ENCODE measurements at regions not wholly inside any gene's neighbourhood (a gene's known extent, or its start where the extent isn't known, plus 50 kb on each side); places are given as distances from the start of the nearest gene placed in this dataset.
"Not testable (repeated sequence)": the region's sequence is repeated elsewhere in the genome, so short reads cannot be mapped to it uniquely, and the experiment has no call there.

GRCh38 chr7:91395313-91395712 is 131.1 kb downstream of the FZD1 start:
- intact Hi-C loops (cut with DNase I); DNase-seq (ENCODE audit: low spot score): not testable (repeated sequence)

GRCh38 chr7:91397096-91397495 is 132.9 kb downstream of the FZD1 start:
- intact Hi-C loops (cut with DNase I), result no loop called here
- no peak for DNase-seq (ENCODE audit: low spot score)

GRCh38 chr7:91397612-91398011 is 133.4 kb downstream of the FZD1 start:
- DNase-seq (ENCODE audit: low spot score), result no peak

GRCh38 chr7:91398341-91398740 is 134.1 kb downstream of the FZD1 start:
- intact Hi-C loops (cut with DNase I), result no loop called here
- DNase-seq (ENCODE audit: low spot score), result no peak

More at GRCh38 chr7:91397612-91398011, 133.4 kb downstream of the FZD1 start:
- intact Hi-C loops (cut with DNase I), result no loop called here

GRCh38 chr7:91405092-91405788 is 141.0 kb downstream of the FZD1 start:
- no peak for DNase-seq (ENCODE audit: low spot score)
- intact Hi-C loops (cut with DNase I), result no loop called here

- DNase-seq (ENCODE audit: low spot score); intact Hi-C loops (cut with DNase I): not testable (repeated sequence)
Measured at GRCh38 chr7:91405873-91406272, 141.6 kb downstream of the FZD1 start.

GRCh38 chr7:91407942-91408341 is 143.7 kb downstream of the FZD1 start:
- intact Hi-C loops (cut with DNase I), result no loop called here
- DNase-seq (ENCODE audit: low spot score), result no peak

GRCh38 chr7:91408388-91409154 is 144.3 kb downstream of the FZD1 start:
- no peak for DNase-seq (ENCODE audit: low spot score)
- intact Hi-C loops (cut with DNase I), result no loop called here

GRCh38 chr7:91411060-91411459 is 146.8 kb downstream of the FZD1 start:
- intact Hi-C loops (cut with DNase I), result no loop called here
- DNase-seq (ENCODE audit: low spot score), result no peak

GRCh38 chr7:91412298-91412697 is 148.1 kb downstream of the FZD1 start:
- intact Hi-C loops (cut with DNase I), result no loop called here
- DNase-seq (ENCODE audit: low spot score), result no peak

GRCh38 chr7:91414734-91415133 is 150.5 kb downstream of the FZD1 start:
- DNase-seq (ENCODE audit: low spot score), result no peak
- intact Hi-C loops (cut with DNase I), result no loop called here

GRCh38 chr7:91416155-91416865 is 152.1 kb downstream of the FZD1 start:
- intact Hi-C loops (cut with DNase I), result no loop called here
- DNase-seq (ENCODE audit: low spot score), result no peak

- DNase-seq (ENCODE audit: low spot score), result no peak
- intact Hi-C loops (cut with DNase I), result no loop called here
Measured at GRCh38 chr7:91420606-91421005, 156.4 kb downstream of the FZD1 start.

GRCh38 chr7:91421018-91421417 is 156.8 kb downstream of the FZD1 start:
- intact Hi-C loops (cut with DNase I), result no loop called here

GRCh38 chr7:91424371-91424770 is 160.1 kb downstream of the FZD1 start:
- no peak for DNase-seq (ENCODE audit: low spot score)
- intact Hi-C loops (cut with DNase I), result no loop called here

More at GRCh38 chr7:91421018-91421417, 156.8 kb downstream of the FZD1 start:
- DNase-seq (ENCODE audit: low spot score), result no peak

GRCh38 chr7:91425149-91425548 is 160.9 kb downstream of the FZD1 start:
- no peak for DNase-seq (ENCODE audit: low spot score)
- intact Hi-C loops (cut with DNase I), result no loop called here

- intact Hi-C loops (cut with DNase I), result no loop called here
- no peak for DNase-seq (ENCODE audit: low spot score)
Measured at GRCh38 chr7:91427051-91427450, 162.8 kb downstream of the FZD1 start.

- intact Hi-C loops (cut with DNase I), result no loop called here
Measured at GRCh38 chr7:91431601-91432000, 167.4 kb downstream of the FZD1 start.

GRCh38 chr7:91434836-91435235 is 170.6 kb downstream of the FZD1 start:
- DNase-seq (ENCODE audit: low spot score), result no peak
- intact Hi-C loops (cut with DNase I), result no loop called here

More at GRCh38 chr7:91431601-91432000, 167.4 kb downstream of the FZD1 start:
- no peak for DNase-seq (ENCODE audit: low spot score)

GRCh38 chr7:91435381-91436059 is 171.3 kb downstream of the FZD1 start:
- intact Hi-C loops (cut with DNase I), result no loop called here
- DNase-seq (ENCODE audit: low spot score), result no peak

Data from posterior vena cava (tissue), 2 donors.